B cell (primary cell): ENCODE measurements at regions not wholly inside any gene's neighbourhood (a gene's known extent, or its start where the extent isn't known, plus 50 kb on each side); places are given as distances from the start of the nearest gene placed in this dataset.

Experiments
- CTCF ChIP-seq: fragments of 200-600 bp; IDR thresholded peaks from one replicate; pipeline ENCODE4 v1.8.0; 2022; ENCODE audit warnings: antibody characterized with exemption, mild to moderate bottlenecking
- EZH2 ChIP-seq: IDR thresholded peaks from 2 replicates; pipeline ENCODE4 v1.6.1; 2012; ENCODE audit warnings: borderline replicate concordance, low read depth, mild to moderate bottlenecking, moderate library complexity, low read length; ENCODE audit not compliant: insufficient read depth, poor library complexity, severe bottlenecking

DNA sequence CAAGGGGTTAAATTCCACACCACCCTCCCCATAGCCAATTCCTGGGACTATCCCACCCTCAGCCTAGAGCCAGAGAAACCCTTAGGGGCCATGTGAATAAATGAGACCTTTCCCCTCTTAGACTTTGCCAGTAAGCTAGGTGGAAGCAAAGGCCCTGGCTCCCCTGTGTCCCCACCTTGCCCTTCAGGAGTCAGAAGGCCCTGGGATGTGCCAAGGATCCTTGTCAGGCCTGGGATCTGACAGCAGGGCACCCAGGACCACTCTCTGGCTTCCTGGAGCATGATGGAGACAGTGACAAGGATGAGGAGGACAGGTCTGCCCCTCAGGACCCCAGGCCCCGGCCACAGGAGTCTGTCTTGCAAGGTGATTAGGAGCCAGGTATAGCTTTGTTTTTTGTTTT lies 125.0 kb upstream of the HAND1 start:
- TF ChIP-seq EZH2 (no peak), CTCF (no peak)
